Breast epithelium (tissue), 3 donors: ENCODE measurements at regions not wholly inside any gene's neighbourhood (a gene's known extent, or its start where the extent isn't known, plus 50 kb on each side); places are given as distances from the start of the nearest gene placed in this dataset.

ENCODE experiments used
- POLR2A ChIP-seq: fragments of 450-650 bp; IDR thresholded peaks from one replicate; pipeline ENCODE4 v1.6.1; 2016; ENCODE audit warnings: antibody characterized with exemption, mild to moderate bottlenecking, moderate library complexity
- TF ChIP-seq, protein P1 (sequence below), 3 donors: fragments of 450-650 bp; IDR thresholded peaks; one replicate each; pipeline ENCODE4 v1.5.1; 2016 to 2017; ENCODE audit warnings: antibody characterized with exemption in 3 of 3, mild to moderate bottlenecking in 3 of 3, moderate library complexity in 3 of 3

DNA sequence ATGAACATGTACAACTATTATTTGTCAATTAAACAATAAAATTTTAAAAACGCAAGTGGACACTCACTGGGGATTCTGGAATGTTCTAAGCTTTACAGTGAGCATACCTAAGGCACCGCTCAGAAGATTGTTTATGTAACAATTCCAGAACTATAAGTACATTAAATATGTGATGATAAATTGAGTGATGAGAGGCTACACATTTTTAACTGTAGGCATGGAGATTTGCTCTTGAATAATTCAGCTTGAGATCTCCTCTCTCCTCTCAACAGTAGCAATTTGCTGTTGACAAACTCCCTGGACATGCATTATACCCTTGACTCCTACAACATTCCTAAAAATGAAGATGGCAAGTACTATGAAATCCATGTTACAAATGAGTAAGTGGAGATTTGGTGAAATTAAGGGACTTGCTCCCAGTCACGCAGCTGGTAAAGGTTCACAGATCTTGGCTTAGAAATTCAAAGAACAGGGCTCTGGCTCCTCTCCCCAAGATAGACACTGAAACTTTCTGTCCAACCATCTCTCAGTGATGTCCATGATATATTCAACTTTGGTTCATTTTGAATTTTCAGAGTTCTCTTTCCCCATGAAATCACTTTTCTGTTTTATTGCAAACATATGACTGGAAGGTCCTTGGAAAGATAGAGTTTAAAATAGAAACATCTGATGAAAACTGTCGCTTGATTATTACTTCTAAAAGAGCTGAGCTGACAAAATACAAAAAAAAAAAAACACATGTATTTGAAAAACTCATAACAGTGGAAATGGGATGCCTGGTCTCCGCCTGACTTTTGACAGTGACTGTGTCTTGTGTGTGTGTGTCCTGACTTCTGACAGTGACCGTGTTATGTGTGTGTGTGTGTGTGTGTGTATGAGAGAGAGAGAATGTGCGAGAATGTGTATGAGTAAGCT lies 488.3 kb downstream of the TNS3 start:
- TF ChIP-seq, protein P1, sequence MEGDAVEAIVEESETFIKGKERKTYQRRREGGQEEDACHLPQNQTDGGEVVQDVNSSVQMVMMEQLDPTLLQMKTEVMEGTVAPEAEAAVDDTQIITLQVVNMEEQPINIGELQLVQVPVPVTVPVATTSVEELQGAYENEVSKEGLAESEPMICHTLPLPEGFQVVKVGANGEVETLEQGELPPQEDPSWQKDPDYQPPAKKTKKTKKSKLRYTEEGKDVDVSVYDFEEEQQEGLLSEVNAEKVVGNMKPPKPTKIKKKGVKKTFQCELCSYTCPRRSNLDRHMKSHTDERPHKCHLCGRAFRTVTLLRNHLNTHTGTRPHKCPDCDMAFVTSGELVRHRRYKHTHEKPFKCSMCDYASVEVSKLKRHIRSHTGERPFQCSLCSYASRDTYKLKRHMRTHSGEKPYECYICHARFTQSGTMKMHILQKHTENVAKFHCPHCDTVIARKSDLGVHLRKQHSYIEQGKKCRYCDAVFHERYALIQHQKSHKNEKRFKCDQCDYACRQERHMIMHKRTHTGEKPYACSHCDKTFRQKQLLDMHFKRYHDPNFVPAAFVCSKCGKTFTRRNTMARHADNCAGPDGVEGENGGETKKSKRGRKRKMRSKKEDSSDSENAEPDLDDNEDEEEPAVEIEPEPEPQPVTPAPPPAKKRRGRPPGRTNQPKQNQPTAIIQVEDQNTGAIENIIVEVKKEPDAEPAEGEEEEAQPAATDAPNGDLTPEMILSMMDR (IDR thresholded peaks at IDR 0.05): no peak
- no peak for TF ChIP-seq POLR2A
